Loucy (cell line): ENCODE measurements at regions not wholly inside any gene's neighbourhood (a gene's known extent, or its start where the extent isn't known, plus 50 kb on each side); places are given as distances from the start of the nearest gene placed in this dataset.

Source experiments
- H2AFZ ChIP-seq: fragments of 200-600 bp; sonication (generic); 2 replicates; pipeline ENCODE4 v1.6.0; 2016; ENCODE audit warnings: antibody characterized with exemption, mild to moderate bottlenecking, low read length, moderate library complexity
- H3F3A ChIP-seq: fragments of 200-600 bp; 2 replicates; pipeline ENCODE4 v1.6.0; 2016; ENCODE audit warnings: antibody characterized with exemption, low read depth, mild to moderate bottlenecking
- H3K27me3 ChIP-seq: fragments of 200-600 bp; sonication (generic); 2 replicates; pipeline ENCODE4 v1.6.1; 2014; ENCODE audit warnings: low read length, mild to moderate bottlenecking; ENCODE audit not compliant: insufficient read depth, poor library complexity, severe bottlenecking
- H3K36me3 ChIP-seq: fragments of 200-600 bp; sonication (generic); 2 replicates; pipeline ENCODE4 v1.6.1; 2016; ENCODE audit warnings: low read length; ENCODE audit not compliant: insufficient read depth
- H3K4me1 ChIP-seq: fragments of 200-600 bp; sonication (generic); 2 replicates; pipeline ENCODE4 v1.5.1; 2014; ENCODE audit warnings: low read length, mild to moderate bottlenecking; ENCODE audit not compliant: insufficient read depth, poor library complexity, severe bottlenecking
- H3K4me2 ChIP-seq: fragments of 200-600 bp; sonication (generic); 2 replicates; pipeline ENCODE4 v1.6.0; 2014; ENCODE audit warnings: antibody characterized with exemption, low read length, low read depth, mild to moderate bottlenecking; ENCODE audit not compliant: poor library complexity, severe bottlenecking
- H3K4me3 ChIP-seq: fragments of 200-600 bp; sonication (generic); 2 replicates; pipeline ENCODE4 v1.5.1; 2014; ENCODE audit warnings: low read length, mild to moderate bottlenecking, mixed read lengths; ENCODE audit not compliant: poor library complexity, severe bottlenecking
- H3K79me2 ChIP-seq: fragments of 200-600 bp; sonication (generic); 2 replicates; pipeline ENCODE4 v1.6.1; 2014; ENCODE audit warnings: low read length; ENCODE audit not compliant: insufficient read depth
- H3K9ac ChIP-seq: fragments of 200-600 bp; sonication (generic); 2 replicates; pipeline ENCODE4 v1.6.0; 2014; ENCODE audit warnings: mild to moderate bottlenecking, low read depth, low read length, moderate library complexity; ENCODE audit not compliant: poor library complexity, severe bottlenecking
- H3K9me2 ChIP-seq: fragments of 200-600 bp; sonication (generic); replicated peaks from 2 replicates; pipeline ENCODE4 v1.6.1; 2016; ENCODE audit warnings: low read depth, low read length, mixed read lengths
- H3K9me3 ChIP-seq: fragments of 200-600 bp; sonication (generic); 2 replicates; pipeline ENCODE4 v1.6.1; 2014; ENCODE audit warnings: mild to moderate bottlenecking, antibody characterized with exemption, low read length, low read depth; ENCODE audit not compliant: insufficient read depth
- H4K20me1 ChIP-seq: fragments of 200-600 bp; sonication (generic); 2 replicates; pipeline ENCODE4 v1.6.0; 2014; ENCODE audit warnings: antibody characterized with exemption, low read length, mild to moderate bottlenecking; ENCODE audit not compliant: insufficient read depth, poor library complexity, severe bottlenecking
- EZH2phosphoT487 ChIP-seq: fragments of 200-600 bp; IDR thresholded peaks from 2 replicates; pipeline ENCODE4 v1.6.1; 2018; ENCODE audit warnings: antibody characterized with exemption, mild to moderate bottlenecking, moderate library complexity, borderline replicate concordance
- TF ChIP-seq, protein P1 (sequence below): fragments of 200-600 bp; sonication (generic); conservative IDR thresholded peaks from 2 replicates; pipeline ENCODE4 v1.5.1; 2014; ENCODE audit warnings: mild to moderate bottlenecking, antibody characterized with exemption, low read length

DNA sequence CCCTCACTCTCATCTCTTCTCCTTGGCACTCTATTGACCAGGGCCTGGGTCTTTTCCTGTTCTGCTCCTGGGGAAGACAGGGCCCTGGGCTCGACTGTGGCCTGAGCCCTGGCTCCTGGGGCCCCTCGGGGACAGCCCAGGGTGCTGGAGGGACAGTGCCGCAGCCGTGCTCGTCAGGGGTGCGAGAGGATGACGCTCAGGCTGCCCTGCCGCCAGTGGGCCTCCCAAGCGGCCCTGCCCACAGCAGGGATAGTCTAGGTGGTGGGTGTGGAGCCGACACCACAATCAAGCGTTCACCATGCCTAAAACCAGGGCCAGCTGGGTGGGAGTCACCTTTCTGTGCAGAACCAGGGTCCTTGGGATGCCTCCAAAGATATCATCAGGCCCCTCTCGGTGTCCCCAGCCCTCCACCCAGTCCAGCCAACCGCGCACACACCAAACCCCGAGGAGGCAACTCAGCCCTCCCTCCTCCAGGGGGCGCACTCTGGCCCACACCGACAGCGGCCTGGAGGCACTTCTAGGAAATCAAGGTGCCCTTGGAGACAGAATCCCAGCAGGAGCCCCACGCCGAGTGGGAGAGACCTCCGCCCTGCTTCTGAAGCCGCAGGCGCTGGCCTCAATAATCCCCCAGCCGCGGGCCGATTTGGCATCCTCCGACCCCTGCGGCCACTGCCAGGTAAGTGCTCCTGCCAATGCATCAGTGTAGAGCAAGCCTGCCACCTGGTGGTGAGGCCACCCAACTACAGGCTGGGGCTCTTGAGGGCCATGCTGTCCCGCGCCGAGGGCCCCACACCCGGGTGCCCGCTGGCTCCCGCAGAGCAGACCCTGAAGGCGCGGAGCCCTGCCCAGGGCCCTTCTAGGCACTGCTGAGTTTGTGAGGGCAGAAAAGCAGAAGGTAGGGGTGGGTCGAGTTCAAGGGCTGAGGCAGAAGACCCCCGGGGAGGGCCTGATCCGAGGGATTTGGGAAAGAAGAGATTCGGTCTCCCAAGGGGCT, 496.4 kb downstream of the BUD13 start:
- Histone ChIP-seq H3K9ac (no peak overlapping the region), H3K36me3 (no peaks in the 10 kb centered on the region), H2AFZ (no peak overlapping the region), H3K4me2 (no peak overlapping the region), H3K9me3 (no peaks in the 10 kb centered on the region), H3K79me2 (no peaks in the 10 kb centered on the region), H3F3A (no peaks in the 10 kb centered on the region), H3K4me1 (no peaks in the 10 kb centered on the region), H3K9me2 (no peaks in the 10 kb centered on the region), H3K4me3 (no peak overlapping the region), H4K20me1 (no peaks in the 10 kb centered on the region), H3K27me3 (no peaks in the 10 kb centered on the region)
- TF ChIP-seq, protein P1, sequence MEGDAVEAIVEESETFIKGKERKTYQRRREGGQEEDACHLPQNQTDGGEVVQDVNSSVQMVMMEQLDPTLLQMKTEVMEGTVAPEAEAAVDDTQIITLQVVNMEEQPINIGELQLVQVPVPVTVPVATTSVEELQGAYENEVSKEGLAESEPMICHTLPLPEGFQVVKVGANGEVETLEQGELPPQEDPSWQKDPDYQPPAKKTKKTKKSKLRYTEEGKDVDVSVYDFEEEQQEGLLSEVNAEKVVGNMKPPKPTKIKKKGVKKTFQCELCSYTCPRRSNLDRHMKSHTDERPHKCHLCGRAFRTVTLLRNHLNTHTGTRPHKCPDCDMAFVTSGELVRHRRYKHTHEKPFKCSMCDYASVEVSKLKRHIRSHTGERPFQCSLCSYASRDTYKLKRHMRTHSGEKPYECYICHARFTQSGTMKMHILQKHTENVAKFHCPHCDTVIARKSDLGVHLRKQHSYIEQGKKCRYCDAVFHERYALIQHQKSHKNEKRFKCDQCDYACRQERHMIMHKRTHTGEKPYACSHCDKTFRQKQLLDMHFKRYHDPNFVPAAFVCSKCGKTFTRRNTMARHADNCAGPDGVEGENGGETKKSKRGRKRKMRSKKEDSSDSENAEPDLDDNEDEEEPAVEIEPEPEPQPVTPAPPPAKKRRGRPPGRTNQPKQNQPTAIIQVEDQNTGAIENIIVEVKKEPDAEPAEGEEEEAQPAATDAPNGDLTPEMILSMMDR: peak; percentile 85
- no peak for TF ChIP-seq EZH2phosphoT487

DNA sequence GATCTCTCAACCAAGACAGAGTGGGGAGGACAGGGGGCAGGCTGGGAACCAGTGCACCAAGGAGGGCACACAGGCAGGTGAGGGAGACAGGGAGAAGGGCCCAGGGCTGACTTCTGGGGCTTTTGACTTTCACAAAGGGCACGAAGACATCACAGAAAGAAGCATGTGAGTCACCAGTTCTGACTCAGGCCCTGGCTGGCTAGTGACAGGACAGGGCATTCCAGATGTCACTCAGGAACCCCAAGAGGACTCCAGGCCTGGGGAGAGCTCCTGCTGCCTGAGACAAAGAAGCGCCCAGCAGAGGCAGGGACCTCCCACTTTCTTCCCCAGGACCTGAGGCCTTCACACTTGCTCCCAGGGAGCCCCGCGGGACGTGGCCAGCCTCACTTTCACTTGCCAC, 497.2 kb downstream of the BUD13 start:
- H3K4me2 ChIP-seq: no peak overlapping the region
- no peak for TF ChIP-seq EZH2phosphoT487
- TF ChIP-seq, protein P1: no peak
- no peaks in the 10 kb centered on the region for H3F3A ChIP-seq
- no peaks in the 10 kb centered on the region for H3K4me1 ChIP-seq
- H3K79me2 ChIP-seq: no peaks in the 10 kb centered on the region
- H3K36me3 ChIP-seq: no peaks in the 10 kb centered on the region
- H3K4me3 ChIP-seq: no peak overlapping the region
- no peaks in the 10 kb centered on the region for H3K9me2 ChIP-seq
- H3K27me3 ChIP-seq: no peaks in the 10 kb centered on the region
- H2AFZ ChIP-seq: no peak overlapping the region
- H4K20me1 ChIP-seq: no peaks in the 10 kb centered on the region
- no peaks in the 10 kb centered on the region for H3K9me3 ChIP-seq
- no peak overlapping the region for H3K9ac ChIP-seq

DNA sequence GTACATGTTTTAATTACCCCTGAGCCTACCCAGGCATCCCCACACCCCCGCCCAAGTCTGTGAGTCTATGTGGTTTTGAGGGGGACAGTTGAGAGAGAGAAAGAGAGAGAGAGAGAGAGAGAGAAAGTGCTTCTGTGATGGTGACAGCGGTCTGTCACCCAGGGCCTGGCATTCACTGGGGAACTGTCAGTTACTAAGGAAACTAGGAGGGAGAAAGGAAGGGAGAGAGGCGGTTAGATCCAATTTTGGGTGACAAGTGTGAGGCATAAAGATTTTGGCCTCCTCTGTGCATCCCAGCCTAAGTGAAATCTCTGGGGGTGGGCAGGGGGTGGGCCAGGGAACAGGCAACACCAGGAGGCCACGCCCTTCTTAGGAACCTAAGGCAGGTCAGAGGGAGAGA, 498.3 kb downstream of the BUD13 start:
- Histone ChIP-seq H4K20me1 (no peaks in the 10 kb centered on the region), H3K9ac (no peak overlapping the region), H3K36me3 (no peaks in the 10 kb centered on the region), H2AFZ (no peak overlapping the region), H3F3A (no peaks in the 10 kb centered on the region), H3K79me2 (no peaks in the 10 kb centered on the region), H3K4me1 (no peaks in the 10 kb centered on the region), H3K4me3 (no peak overlapping the region), H3K4me2 (no peak overlapping the region), H3K9me3 (no peaks in the 10 kb centered on the region), H3K27me3 (no peaks in the 10 kb centered on the region), H3K9me2 (no peaks in the 10 kb centered on the region)
- TF ChIP-seq, protein P1: no peak
- TF ChIP-seq EZH2phosphoT487: no peak
